K562 (cell line): ENCODE measurements at regions not wholly inside any gene's neighbourhood (a gene's known extent, or its start where the extent isn't known, plus 50 kb on each side); places are given as distances from the start of the nearest gene placed in this dataset.

Source experiments
- ATAC-seq: fragments of 200-7000 bp; cut with Tn5 transposase; 3 replicates; pipeline ENCODE4 v1.9.1; 2020; ENCODE audit warnings: moderate library complexity
- BruUV-seq: library from RNA; stranded (reverse); fragments of 400-500 nt; replicated peaks from 2 replicates; lab custom pipeline; 2021; lab: Mats Ljungman, UMichigan
- CTCF ChIA-PET: fragments of 300-600 bp; formaldehyde crosslinking; extraction: SDS; loops from one replicate; lab custom pipeline; 2021; ENCODE audit warnings: low intra/inter-chr PET ratio; lab: Yijun Ruan, JAX
- POLR2A ChIA-PET: fragments of 300-600, 350-650 bp; sonication (Branson Sonifier 250); formaldehyde crosslinking; extraction: SDS; loops from one replicate; lab custom pipeline; 2021; ENCODE audit warnings: antibody characterized with exemption, inconsistent platforms; lab: Yijun Ruan, JAX
- DNase-seq, 4 experiments: peaks; one replicate each; pipeline versions ENCODE4 v3.0.0 to v3.0.0-alpha.2; 2011 to 2018; ENCODE audit warnings: low spot score in 3 of 4, mixed read lengths in 3 of 4; ENCODE audit errors: extremely low read depth in 1 of 4
- FAIRE-seq: peaks from 2 replicates; lab custom pipeline; 2011; peaks lifted over from hg19 to GRCh38; lab: Jason Lieb, UNC
- H2AFZ ChIP-seq: 2 replicates; pipeline ENCODE4 v1.6.0; 2011; ENCODE audit warnings: low read depth, low read length, control low read depth, inconsistent platforms
- H3K27ac ChIP-seq: fragments of 200-600 bp; 3 replicates; pipeline ENCODE4 v1.8.0; 2011; ENCODE audit warnings: low read depth, mild to moderate bottlenecking, control low read depth, inconsistent platforms, low read length, moderate library complexity, mixed read lengths; ENCODE audit errors: extremely low read depth
- H3K27me3 ChIP-seq, 2 experiments: fragments of 300-600 bp in 1 of 2; 2 replicates in 1 of 2; 3 replicates in 1 of 2; pipeline versions ENCODE4 v1.6.0 to v1.8.0; 2011; ENCODE audit warnings: inconsistent platforms in 2 of 2, low read length in 2 of 2, mild to moderate bottlenecking in 1 of 2, mixed read lengths in 1 of 2, moderate library complexity in 1 of 2; ENCODE audit not compliant: control insufficient read depth in 2 of 2, insufficient read depth in 2 of 2
- H3K36me3 ChIP-seq: fragments of 300-600 bp; 3 replicates; pipeline ENCODE4 v1.8.0; 2011; ENCODE audit warnings: mild to moderate bottlenecking, low read length, inconsistent platforms; ENCODE audit not compliant: control insufficient read depth, insufficient read depth
- H3K4me1 ChIP-seq, 2 experiments: fragments of 200-600 bp in 1 of 2; replicated peaks in 1 of 2; 2 replicates in 1 of 2; 3 replicates in 1 of 2; pipeline versions ENCODE4 v1.5.1 to v1.8.0; 2011; ENCODE audit warnings: inconsistent platforms in 2 of 2, low read length in 2 of 2, mild to moderate bottlenecking in 1 of 2, mixed read lengths in 1 of 2, moderate library complexity in 1 of 2; ENCODE audit not compliant: control insufficient read depth in 2 of 2, insufficient read depth in 2 of 2
- H3K4me2 ChIP-seq: 2 replicates; pipeline ENCODE4 v1.6.1; 2011; ENCODE audit warnings: low read length, control low read depth, inconsistent platforms, mixed read lengths; ENCODE audit not compliant: insufficient read depth
- H3K4me3 ChIP-seq: fragments of 200-600 bp; sonication (generic), shearing (Covaris generic); 2 replicates; pipeline ENCODE4 v1.5.1; 2016; ENCODE audit warnings: control low read depth, inconsistent platforms
- H3K79me2 ChIP-seq: fragments of 200-600 bp; 3 replicates; pipeline ENCODE4 v1.8.0; 2011; ENCODE audit warnings: low read length, inconsistent platforms; ENCODE audit not compliant: control insufficient read depth, insufficient read depth
- H3K9ac ChIP-seq, 2 experiments: 2 replicates each; pipeline versions ENCODE4 v1.6.0 to v1.6.1; 2011; ENCODE audit warnings: low read depth in 2 of 2, low read length in 2 of 2, control low read depth in 1 of 2, inconsistent platforms in 1 of 2, mild to moderate bottlenecking in 1 of 2, mixed read lengths in 1 of 2; ENCODE audit not compliant: insufficient read depth in 1 of 2
- H3K9me1 ChIP-seq: one replicate; pipeline ENCODE4 v1.6.0; 2011; ENCODE audit warnings: inconsistent platforms, mild to moderate bottlenecking, low read length, moderate library complexity; ENCODE audit not compliant: control insufficient read depth, insufficient read depth
- H3K9me3 ChIP-seq: replicated peaks from 2 replicates; pipeline ENCODE4 v1.5.1; 2011; ENCODE audit warnings: low read depth, low read length, inconsistent platforms; ENCODE audit not compliant: control insufficient read depth, insufficient read depth
- H4K20me1 ChIP-seq: replicated peaks from 2 replicates; pipeline ENCODE4 v1.6.1; 2011; ENCODE audit warnings: low read length, inconsistent platforms, mixed read lengths; ENCODE audit not compliant: control insufficient read depth, insufficient read depth
- GATA2 ChIP-seq: sonication (generic); formaldehyde crosslinking; IDR thresholded peaks from 2 replicates; pipeline ENCODE4 v1.4.0; 2020; ENCODE audit warnings: mild to moderate bottlenecking, missing genetic modification reagents
- HDAC6 ChIP-seq: IDR thresholded peaks from 2 replicates; pipeline ENCODE4 v1.6.1; 2012; ENCODE audit warnings: low read depth, mild to moderate bottlenecking, control low read depth, inconsistent platforms, low read length, moderate library complexity
- HDGF ChIP-seq: fragments of 450-650 bp; IDR thresholded peaks from 2 replicates; pipeline ENCODE4 v1.6.1; 2016
- IRF1 ChIP-seq: sonication (generic); formaldehyde crosslinking; IDR thresholded peaks from 2 replicates; pipeline ENCODE4 v1.8.0; 2022; ENCODE audit warnings: missing genetic modification reagents, mild to moderate bottlenecking, borderline replicate concordance
- MAFF ChIP-seq: IDR thresholded peaks from 2 replicates; pipeline ENCODE4 v1.6.1; 2012; ENCODE audit warnings: low read length, improper control_type of control experiment
- MTA2 ChIP-seq: fragments of 450-650 bp; IDR thresholded peaks from 2 replicates; pipeline ENCODE4 v1.6.1; 2016; ENCODE audit warnings: low read depth
- NRF1 ChIP-seq, 2 experiments: fragments of 450-650 bp; IDR thresholded peaks in 1 of 2; conservative IDR thresholded peaks in 1 of 2; 2 replicates each; pipeline ENCODE4 v1.6.1; 2014; ENCODE audit warnings: mild to moderate bottlenecking in 2 of 2
- SIX5 ChIP-seq, 2 experiments: IDR thresholded peaks; 2 replicates each; pipeline ENCODE4 v1.6.1; 2011; ENCODE audit warnings: low read length in 2 of 2, borderline replicate concordance in 1 of 2, low read depth in 1 of 2, mild to moderate bottlenecking in 1 of 2, moderate library complexity in 1 of 2; ENCODE audit not compliant: insufficient read depth in 1 of 2
- SRSF3 ChIP-seq: fragments of 200-400 bp; formaldehyde crosslinking; IDR thresholded peaks from 2 replicates; pipeline ENCODE4 v1.6.1; 2016; ENCODE audit warnings: mild to moderate bottlenecking, low read length, moderate library complexity; ENCODE audit not compliant: insufficient read depth
- TAF7 ChIP-seq: fragments of 450-650 bp; IDR thresholded peaks from 2 replicates; pipeline ENCODE4 v1.6.1; 2016; ENCODE audit warnings: missing genetic modification characterization, missing compliant biosample characterization
- TRIM28 ChIP-seq: fragments of 450-650 bp; IDR thresholded peaks from 2 replicates; pipeline ENCODE4 v1.6.1; 2017
- ZNF444 ChIP-seq: fragments of 250-450 bp; sonication (Bioruptor Pico); IDR thresholded peaks from 2 replicates; pipeline ENCODE4 v1.4.0; 2020; ENCODE audit warnings: mild to moderate bottlenecking, moderate library complexity
- ZNF583 ChIP-seq: fragments of 250-450 bp; sonication (Bioruptor Pico); IDR thresholded peaks from 2 replicates; pipeline ENCODE4 v1.4.0; 2020
- ZNF707 ChIP-seq: fragments of 250-450 bp; sonication (Bioruptor Pico); conservative IDR thresholded peaks from 2 replicates; pipeline ENCODE4 v1.8.0; 2022; ENCODE audit warnings: inconsistent platforms, mild to moderate bottlenecking, moderate library complexity
- ZNF766 ChIP-seq: fragments of 200-800 bp; sonication (Bioruptor generic); conservative IDR thresholded peaks from 2 replicates; pipeline ENCODE4 v1.6.1; 2016; ENCODE audit warnings: missing genetic modification characterization, missing compliant biosample characterization
- WGBS: fragments of 100-300 bp; shearing (Covaris generic); methylation state at CpG from one replicate; pipeline ENCODE4 v1.1.6; 2016; ENCODE audit warnings: low coverage, mixed read lengths; ENCODE audit not compliant: insufficient coverage; ENCODE audit errors: missing lambda C conversion rate; 5-methylcytosine and 5-hydroxymethylcytosine counted together
- in situ Hi-C: fragments of 300-500 bp; cut with MboI; formaldehyde crosslinking; loops from 4 replicates; pipeline ENCODE4 v1.15.0; 2018; ENCODE audit warnings: inconsistent platforms, mixed read lengths
- intact Hi-C: fragments of 100-400 bp; cut with micrococcal nuclease; formaldehyde crosslinking; loops from 2 replicates; pipeline ENCODE4 v1.14.2; 2022
- TF ChIP-seq, protein P1 (sequence below): fragments of 450-650 bp; formaldehyde crosslinking; IDR thresholded peaks from 2 replicates; pipeline ENCODE4 v1.4.0; 2020; ENCODE audit warnings: mild to moderate bottlenecking

- TF ChIP-seq IRF1 (CRISPR knock-in tag), result no peak
- no peak for TF ChIP-seq ZNF707 (CRISPR knock-in tag)
These were observed 868.7 kb upstream of the ADGRL4 start (continued) for GRCh38 chr1:79875187-79875586.

GRCh38 chr1:79874289-79874688 is 867.8 kb upstream of the ADGRL4 start:
- no TSS peak for BruUV-seq
- no peak overlapping the region for H3K4me2 ChIP-seq
- in situ Hi-C loops, result no loop called here
- no peak for TF ChIP-seq SRSF3
- no peak for TF ChIP-seq TAF7
- TF ChIP-seq NRF1 (conservative IDR thresholded peaks at IDR 0.05 in 1 of 2, IDR thresholded peaks at IDR 0.05 in 1 of 2), result no peak
- TF ChIP-seq SIX5 (IDR thresholded peaks at IDR 0.05; ENCODE audit: borderline replicate concordance in 1 of 2, insufficient read depth in 1 of 2, low read depth in 1 of 2, low read length in 2 of 2), result no peak
- TF ChIP-seq, protein P1, sequence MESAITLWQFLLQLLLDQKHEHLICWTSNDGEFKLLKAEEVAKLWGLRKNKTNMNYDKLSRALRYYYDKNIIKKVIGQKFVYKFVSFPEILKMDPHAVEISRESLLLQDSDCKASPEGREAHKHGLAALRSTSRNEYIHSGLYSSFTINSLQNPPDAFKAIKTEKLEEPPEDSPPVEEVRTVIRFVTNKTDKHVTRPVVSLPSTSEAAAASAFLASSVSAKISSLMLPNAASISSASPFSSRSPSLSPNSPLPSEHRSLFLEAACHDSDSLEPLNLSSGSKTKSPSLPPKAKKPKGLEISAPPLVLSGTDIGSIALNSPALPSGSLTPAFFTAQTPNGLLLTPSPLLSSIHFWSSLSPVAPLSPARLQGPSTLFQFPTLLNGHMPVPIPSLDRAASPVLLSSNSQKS (CRISPR knock-in tag), result no peak
- TF ChIP-seq GATA2, result no peak
- no peak for TF ChIP-seq HDGF
- no peak for TF ChIP-seq TRIM28
- no peak for TF ChIP-seq ZNF583 (CRISPR knock-in tag)
- no peak for TF ChIP-seq MTA2
- no peak for TF ChIP-seq HDAC6
- no peak for TF ChIP-seq MAFF
- TF ChIP-seq ZNF444 (CRISPR knock-in tag), result no peak
- TF ChIP-seq ZNF766, result no peak

More at GRCh38 chr1:79874289-79874688, 867.8 kb upstream of the ADGRL4 start:
- Histone ChIP-seq H3K9me1 (no peaks in the 10 kb centered on the region), H3K4me3 (no peak overlapping the region), H3K79me2 (no peaks in the 10 kb centered on the region), H3K36me3 (no peaks in the 10 kb centered on the region), H3K9me3 (no peaks in the 10 kb centered on the region; the same call in 1 of the 2 replicates), H3K27me3 (no peaks in the 10 kb centered on the region), H3K9ac (no peak overlapping the region), H2AFZ (no peak overlapping the region), H3K27ac (no peak overlapping the region), H4K20me1 (no peaks in the 10 kb centered on the region), H3K4me1 (no peaks in the 10 kb centered on the region)
- no peak for DNase-seq
- ATAC-seq, result no peak
- WGBS, result 4% methylated on average over 3 of the region's 3 CpGs
- ChIA-PET POLR2A (no interaction called here), CTCF (no interaction called here)
- FAIRE-seq, result no peak
- intact Hi-C loops, result no loop called here
